ENCODE measurements at regions not wholly inside any gene's neighbourhood (a gene's known extent, or its start where the extent isn't known, plus 50 kb on each side); places are given as distances from the start of the nearest gene placed in this dataset.

- Histone ChIP-seq H3K36me3 (ENCODE audit: control insufficient read depth, insufficient read depth, low read length) (no peaks in the 10 kb centered on the region), H3K27me3 (ENCODE audit: control insufficient read depth, insufficient read depth, low read length, poor library complexity, severe bottlenecking) (no peaks in the 10 kb centered on the region), H3K9me3 (ENCODE audit: control insufficient read depth, low read length) (no peaks in the 10 kb centered on the region), H3K4me1 (ENCODE audit: control insufficient read depth, insufficient read depth, low read length) (no peaks in the 10 kb centered on the region), H3K9ac (ENCODE audit: extremely low read depth, low read length, poor library complexity, severe bottlenecking) (no peak overlapping the region), H3K27ac (ENCODE audit: low read depth, low read length) (no peak overlapping the region), H3K4me3 (ENCODE audit: low read length) (no peak overlapping the region)
- no peak for DNase-seq
- no peaks in the 10 kb centered on the region for H3K4me1 Mint-ChIP-seq
- H3K36me3 Mint-ChIP-seq (ENCODE audit: low read depth) = no peaks in the 10 kb centered on the region
- H3K9me3 Mint-ChIP-seq = peaks cover 10% of the 10 kb centered on the region
- 91% methylated on average over 2 of the region's 2 CpGs; no CpG with 5 or more reads in 1 of the 2 experiments for WGBS, 2 experiments (ENCODE audit: insufficient coverage in 1 of 2, insufficient read length in 1 of 2)
- H3K27ac Mint-ChIP-seq = no peak overlapping the region
- H3K4me3 Mint-ChIP-seq = no peak overlapping the region
- TF ChIP-seq CTCF (conservative IDR thresholded peaks at IDR 0.05) = no peak
- H3K27me3 Mint-ChIP-seq (ENCODE audit: insufficient read depth) = no peaks in the 10 kb centered on the region
Measured at GRCh38 chr15:45868109-45868691, 233.4 kb downstream of the SQOR start.

- WGBS, 2 experiments (ENCODE audit: insufficient coverage in 1 of 2, insufficient read length in 1 of 2) = 95 to 100% methylated on average over 2 to 5 of the region's 5 CpGs
- Mint-ChIP-seq H3K36me3 (ENCODE audit: low read depth) (no peaks in the 10 kb centered on the region), H3K4me1 (no peaks in the 10 kb centered on the region), H3K4me3 (no peak overlapping the region), H3K27ac (no peak overlapping the region), H3K27me3 (ENCODE audit: insufficient read depth) (no peaks in the 10 kb centered on the region), H3K9me3 (peaks cover 17% of the 10 kb centered on the region)
- Histone ChIP-seq H3K4me1 (ENCODE audit: control insufficient read depth, insufficient read depth, low read length) (no peaks in the 10 kb centered on the region), H3K9ac (ENCODE audit: extremely low read depth, low read length, poor library complexity, severe bottlenecking) (no peak overlapping the region), H3K27ac (ENCODE audit: low read depth, low read length) (no peak overlapping the region), H3K36me3 (ENCODE audit: control insufficient read depth, insufficient read depth, low read length) (no peaks in the 10 kb centered on the region), H3K4me3 (ENCODE audit: low read length) (no peak overlapping the region), H3K9me3 (ENCODE audit: control insufficient read depth, low read length) (no peaks in the 10 kb centered on the region), H3K27me3 (ENCODE audit: control insufficient read depth, insufficient read depth, low read length, poor library complexity, severe bottlenecking) (no peaks in the 10 kb centered on the region)
- DNase-seq = no peak
- TF ChIP-seq CTCF (conservative IDR thresholded peaks at IDR 0.05) = no peak
Measured at GRCh38 chr15:45869034-45869668, 234.3 kb downstream of the SQOR start.

DNA sequence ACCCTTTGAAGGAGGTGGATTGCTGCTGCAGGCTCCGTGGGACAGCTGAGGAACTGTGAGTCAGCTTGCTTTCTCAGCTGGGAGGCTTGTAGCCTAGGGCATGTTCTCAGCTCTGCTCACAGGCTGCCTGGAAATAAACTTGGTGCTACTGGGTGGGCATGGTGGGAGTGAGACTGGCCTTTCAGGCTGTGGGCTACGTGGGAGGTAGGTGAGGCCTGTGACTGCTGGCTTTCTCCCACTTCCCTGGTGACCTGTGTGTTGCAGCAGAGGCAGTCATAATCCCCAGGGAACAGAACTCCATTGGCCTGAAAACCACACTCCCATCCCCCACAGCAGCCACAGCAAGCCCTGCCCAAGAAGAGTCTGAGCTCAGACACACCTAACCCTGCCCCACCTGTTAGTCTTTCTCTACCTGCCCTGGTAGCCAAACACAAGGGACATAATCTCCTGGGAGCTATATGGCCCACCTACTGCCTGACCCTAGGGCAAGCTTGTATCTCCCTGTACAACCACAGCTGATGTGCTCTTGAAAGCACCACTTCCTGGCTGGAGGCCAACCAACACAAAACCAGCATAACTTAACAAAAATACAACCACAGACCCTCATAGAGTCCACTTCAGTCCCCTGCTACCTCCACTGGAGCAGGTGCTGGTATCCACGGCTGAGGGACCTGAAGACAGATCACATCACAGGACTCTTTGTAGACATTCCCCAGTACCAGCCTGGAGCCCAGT lies 236.5 kb downstream of the SQOR start:
- Histone ChIP-seq H3K4me1 (ENCODE audit: control insufficient read depth, insufficient read depth, low read length) (no peaks in the 10 kb centered on the region), H3K36me3 (ENCODE audit: control insufficient read depth, insufficient read depth, low read length) (no peaks in the 10 kb centered on the region), H3K9ac (ENCODE audit: extremely low read depth, low read length, poor library complexity, severe bottlenecking) (no peak overlapping the region), H3K4me3 (ENCODE audit: low read length) (no peak overlapping the region), H3K27ac (ENCODE audit: low read depth, low read length) (no peak overlapping the region), H3K9me3 (ENCODE audit: control insufficient read depth, low read length) (no peaks in the 10 kb centered on the region), H3K27me3 (ENCODE audit: control insufficient read depth, insufficient read depth, low read length, poor library complexity, severe bottlenecking) (no peaks in the 10 kb centered on the region)
- no peak for DNase-seq
- 89% methylated on average over 3 of the region's 3 CpGs; no CpG with 5 or more reads in 1 of the 2 experiments for WGBS, 2 experiments (ENCODE audit: insufficient coverage in 1 of 2, insufficient read length in 1 of 2)
- Mint-ChIP-seq H3K9me3 (peaks cover 22% of the 10 kb centered on the region), H3K27ac (no peak overlapping the region), H3K36me3 (ENCODE audit: low read depth) (no peaks in the 10 kb centered on the region), H3K4me3 (no peak overlapping the region), H3K4me1 (no peaks in the 10 kb centered on the region), H3K27me3 (ENCODE audit: insufficient read depth) (no peaks in the 10 kb centered on the region)
- no peak for TF ChIP-seq CTCF (conservative IDR thresholded peaks at IDR 0.05)
